B cell (primary cell): ENCODE measurements at regions not wholly inside any gene's neighbourhood (a gene's known extent, or its start where the extent isn't known, plus 50 kb on each side); places are given as distances from the start of the nearest gene placed in this dataset.

Source experiments
- EZH2 ChIP-seq: IDR thresholded peaks from 2 replicates; pipeline ENCODE4 v1.6.1; 2012; ENCODE audit warnings: borderline replicate concordance, low read depth, mild to moderate bottlenecking, moderate library complexity, low read length; ENCODE audit not compliant: insufficient read depth, poor library complexity, severe bottlenecking
- TF ChIP-seq, protein P1 (sequence below): fragments of 200-600 bp; IDR thresholded peaks from one replicate; pipeline ENCODE4 v1.8.0; 2022; ENCODE audit warnings: antibody characterized with exemption, mild to moderate bottlenecking

GRCh38 chr2:81747481-81748070 is 1443.0 kb upstream of the LRRTM1 start:
- TF ChIP-seq, protein P1, sequence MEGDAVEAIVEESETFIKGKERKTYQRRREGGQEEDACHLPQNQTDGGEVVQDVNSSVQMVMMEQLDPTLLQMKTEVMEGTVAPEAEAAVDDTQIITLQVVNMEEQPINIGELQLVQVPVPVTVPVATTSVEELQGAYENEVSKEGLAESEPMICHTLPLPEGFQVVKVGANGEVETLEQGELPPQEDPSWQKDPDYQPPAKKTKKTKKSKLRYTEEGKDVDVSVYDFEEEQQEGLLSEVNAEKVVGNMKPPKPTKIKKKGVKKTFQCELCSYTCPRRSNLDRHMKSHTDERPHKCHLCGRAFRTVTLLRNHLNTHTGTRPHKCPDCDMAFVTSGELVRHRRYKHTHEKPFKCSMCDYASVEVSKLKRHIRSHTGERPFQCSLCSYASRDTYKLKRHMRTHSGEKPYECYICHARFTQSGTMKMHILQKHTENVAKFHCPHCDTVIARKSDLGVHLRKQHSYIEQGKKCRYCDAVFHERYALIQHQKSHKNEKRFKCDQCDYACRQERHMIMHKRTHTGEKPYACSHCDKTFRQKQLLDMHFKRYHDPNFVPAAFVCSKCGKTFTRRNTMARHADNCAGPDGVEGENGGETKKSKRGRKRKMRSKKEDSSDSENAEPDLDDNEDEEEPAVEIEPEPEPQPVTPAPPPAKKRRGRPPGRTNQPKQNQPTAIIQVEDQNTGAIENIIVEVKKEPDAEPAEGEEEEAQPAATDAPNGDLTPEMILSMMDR, result no peak
- TF ChIP-seq EZH2, result no peak
